SIG-M5 treated with dmso at 0.1 percent for 504 hours (cell line): ENCODE measurements at regions not wholly inside any gene's neighbourhood (a gene's known extent, or its start where the extent isn't known, plus 50 kb on each side); places are given as distances from the start of the nearest gene placed in this dataset.
"Not testable (repeated sequence)": the region's sequence is repeated elsewhere in the genome, so short reads cannot be mapped to it uniquely, and the experiment has no call there.

Experiments used
- DNase-seq: peaks from one replicate; lab custom pipeline; 2025; ENCODE audit not compliant: unreplicated experiment; lab: John Stamatoyannopoulos, UW

- DNase-seq = no peak
Observed at GRCh38 chr18:45340884-45341283, 274.4 kb upstream of the SLC14A2 start.

GRCh38 chr18:45341454-45341853, 273.8 kb upstream of the SLC14A2 start:
- DNase-seq = no peak

- no peak for DNase-seq
Observed at GRCh38 chr18:45342166-45342565, 273.1 kb upstream of the SLC14A2 start.

GRCh38 chr18:45342653-45343052, 272.6 kb upstream of the SLC14A2 start:
- DNase-seq = no peak

- DNase-seq = no peak
Observed at GRCh38 chr18:45343365-45343764, 271.9 kb upstream of the SLC14A2 start.

- DNase-seq = not testable (repeated sequence)
Observed at GRCh38 chr18:45344680-45345079, 270.6 kb upstream of the SLC14A2 start.

GRCh38 chr18:45349019-45349418, 266.3 kb upstream of the SLC14A2 start:
- no peak for DNase-seq

GRCh38 chr18:45349467-45349866, 265.8 kb upstream of the SLC14A2 start:
- no peak for DNase-seq

- no peak for DNase-seq
Observed at GRCh38 chr18:45350404-45351156, 264.7 kb upstream of the SLC14A2 start.

- no peak for DNase-seq
Observed at GRCh38 chr18:45352874-45353273, 262.4 kb upstream of the SLC14A2 start.

GRCh38 chr18:45353530-45353929, 261.7 kb upstream of the SLC14A2 start:
- DNase-seq = no peak

- DNase-seq = no peak
Observed at GRCh38 chr18:45355944-45356520, 259.2 kb upstream of the SLC14A2 start.

- no peak for DNase-seq
Observed at GRCh38 chr18:45357686-45358470, 257.4 kb upstream of the SLC14A2 start.

- no peak for DNase-seq
Observed at GRCh38 chr18:45359275-45360009, 255.8 kb upstream of the SLC14A2 start.

- DNase-seq = no peak
Observed at GRCh38 chr18:45361125-45361851, 254.0 kb upstream of the SLC14A2 start.

- no peak for DNase-seq
Observed at GRCh38 chr18:45363196-45363595, 252.1 kb upstream of the SLC14A2 start.

GRCh38 chr18:45365835-45366234, 249.4 kb upstream of the SLC14A2 start:
- DNase-seq = no peak

- DNase-seq = no peak
Observed at GRCh38 chr18:45370255-45371010, 244.8 kb upstream of the SLC14A2 start.

GRCh38 chr18:45373286-45373880, 241.9 kb upstream of the SLC14A2 start:
- peak; percentile 44 for DNase-seq

- DNase-seq = no peak
Observed at GRCh38 chr18:45374236-45374635, 241.0 kb upstream of the SLC14A2 start.
